ENCODE measurements at regions not wholly inside any gene's neighbourhood (a gene's known extent, or its start where the extent isn't known, plus 50 kb on each side); places are given as distances from the start of the nearest gene placed in this dataset.

DNA sequence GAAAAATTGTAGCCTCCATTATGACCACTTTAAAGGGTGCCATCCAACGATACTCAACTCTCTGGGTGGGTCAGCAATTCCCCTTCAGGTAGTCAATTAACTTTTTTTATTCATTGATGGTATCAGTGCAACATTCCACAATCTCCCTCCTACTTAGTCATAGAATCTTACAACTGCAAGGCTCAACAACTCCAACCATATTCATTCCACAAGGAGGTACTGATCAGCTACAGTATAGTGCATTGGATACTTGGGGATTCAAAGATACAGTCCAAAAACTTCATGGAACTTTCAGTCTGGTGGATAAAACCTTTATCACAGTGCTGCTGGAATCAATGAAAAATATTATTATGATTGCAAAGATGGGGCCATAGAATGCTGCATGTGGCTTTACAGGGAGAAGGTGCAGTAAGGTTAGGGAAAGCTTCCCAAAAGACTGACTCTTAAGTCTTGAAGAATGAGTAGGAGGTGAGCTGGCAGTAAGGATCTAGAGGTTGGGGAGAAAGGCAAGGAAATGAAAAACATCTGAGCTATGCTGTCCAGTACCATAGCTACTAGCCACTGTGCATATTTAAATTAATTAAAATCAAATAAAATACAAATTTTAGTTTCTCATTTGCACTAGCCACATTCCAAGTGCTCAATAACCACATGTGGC, 314.7 kb upstream of the PRDM1 start (continued):
- TF ChIP-seq USF2 (IDR thresholded peaks at IDR 0.05) (no peak), KDM5A (IDR thresholded peaks at IDR 0.05) (no peak)

DNA sequence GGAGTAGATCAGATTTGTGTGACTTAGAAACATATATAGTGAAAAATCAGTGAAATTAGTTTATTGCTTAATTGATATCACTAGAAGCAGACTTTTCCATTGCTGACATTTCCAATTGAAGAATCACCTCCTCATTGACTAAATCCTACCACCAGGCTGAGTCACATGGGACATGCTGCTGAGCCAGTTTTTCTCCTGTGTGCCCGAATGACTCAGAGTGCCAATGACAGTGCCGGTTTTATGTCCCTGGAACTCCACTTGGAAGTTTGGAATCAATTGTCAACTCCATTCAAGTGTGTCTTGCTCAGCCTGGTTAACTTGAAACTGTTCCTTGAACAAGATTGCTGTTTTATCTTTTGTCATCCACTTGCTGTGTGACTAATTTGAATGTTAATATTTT, 316.1 kb upstream of the PRDM1 start:
- ATAC-seq: no peak
- Histone ChIP-seq H3K4me1 (no peaks in the 10 kb centered on the region), H3K4me3 (no peak overlapping the region), H3K4me2 (no peak overlapping the region), H3K27ac (no peak overlapping the region), H3K9me3 (no peaks in the 10 kb centered on the region; the same call in 2 of the 3 replicates)
- TF ChIP-seq HEYL (CRISPR knock-in tag; IDR thresholded peaks at IDR 0.05): no peak
- TF ChIP-seq HOXA7 (CRISPR knock-in tag; IDR thresholded peaks at IDR 0.05): no peak
- no peak for TF ChIP-seq FOSB (CRISPR knock-in tag; IDR thresholded peaks at IDR 0.05)
- no peak for TF ChIP-seq SMC3 (IDR thresholded peaks at IDR 0.05)
- no peak for TF ChIP-seq NPAS2 (CRISPR knock-in tag; IDR thresholded peaks at IDR 0.05; ENCODE audit: borderline replicate concordance)
- no peak for TF ChIP-seq KDM5A (IDR thresholded peaks at IDR 0.05)
- TF ChIP-seq RAD21 (conservative IDR thresholded peaks at IDR 0.05 in 1 of 2, IDR thresholded peaks at IDR 0.05 in 1 of 2): no peak
- TF ChIP-seq MAZ (IDR thresholded peaks at IDR 0.05; ENCODE audit: borderline replicate concordance, low read depth, low read length): no peak
- no peak for TF ChIP-seq JUNB (IDR thresholded peaks at IDR 0.05)
- no peak for TF ChIP-seq RNF2 (IDR thresholded peaks at IDR 0.05; ENCODE audit: borderline replicate concordance, low read depth)
- TF ChIP-seq CHD4 (IDR thresholded peaks at IDR 0.05; ENCODE audit: borderline replicate concordance): no peak
- no peak for TF ChIP-seq CBX2 (IDR thresholded peaks at IDR 0.05; ENCODE audit: borderline replicate concordance, low read depth)
- TF ChIP-seq, protein P1, sequence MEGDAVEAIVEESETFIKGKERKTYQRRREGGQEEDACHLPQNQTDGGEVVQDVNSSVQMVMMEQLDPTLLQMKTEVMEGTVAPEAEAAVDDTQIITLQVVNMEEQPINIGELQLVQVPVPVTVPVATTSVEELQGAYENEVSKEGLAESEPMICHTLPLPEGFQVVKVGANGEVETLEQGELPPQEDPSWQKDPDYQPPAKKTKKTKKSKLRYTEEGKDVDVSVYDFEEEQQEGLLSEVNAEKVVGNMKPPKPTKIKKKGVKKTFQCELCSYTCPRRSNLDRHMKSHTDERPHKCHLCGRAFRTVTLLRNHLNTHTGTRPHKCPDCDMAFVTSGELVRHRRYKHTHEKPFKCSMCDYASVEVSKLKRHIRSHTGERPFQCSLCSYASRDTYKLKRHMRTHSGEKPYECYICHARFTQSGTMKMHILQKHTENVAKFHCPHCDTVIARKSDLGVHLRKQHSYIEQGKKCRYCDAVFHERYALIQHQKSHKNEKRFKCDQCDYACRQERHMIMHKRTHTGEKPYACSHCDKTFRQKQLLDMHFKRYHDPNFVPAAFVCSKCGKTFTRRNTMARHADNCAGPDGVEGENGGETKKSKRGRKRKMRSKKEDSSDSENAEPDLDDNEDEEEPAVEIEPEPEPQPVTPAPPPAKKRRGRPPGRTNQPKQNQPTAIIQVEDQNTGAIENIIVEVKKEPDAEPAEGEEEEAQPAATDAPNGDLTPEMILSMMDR (IDR thresholded peaks at IDR 0.05): no peak
- TF ChIP-seq CHD2 (IDR thresholded peaks at IDR 0.05; ENCODE audit: low read length, partially characterized antibody): no peak
- no peak for TF ChIP-seq USF2 (IDR thresholded peaks at IDR 0.05)
- no peak for TF ChIP-seq HOXB5 (CRISPR knock-in tag; IDR thresholded peaks at IDR 0.05)
- no peak for TF ChIP-seq CEBPB (IDR thresholded peaks at IDR 0.05)
- TF ChIP-seq RCOR1 (IDR thresholded peaks at IDR 0.05; ENCODE audit: low read depth, low read length): no peak
- TF ChIP-seq, protein P2, sequence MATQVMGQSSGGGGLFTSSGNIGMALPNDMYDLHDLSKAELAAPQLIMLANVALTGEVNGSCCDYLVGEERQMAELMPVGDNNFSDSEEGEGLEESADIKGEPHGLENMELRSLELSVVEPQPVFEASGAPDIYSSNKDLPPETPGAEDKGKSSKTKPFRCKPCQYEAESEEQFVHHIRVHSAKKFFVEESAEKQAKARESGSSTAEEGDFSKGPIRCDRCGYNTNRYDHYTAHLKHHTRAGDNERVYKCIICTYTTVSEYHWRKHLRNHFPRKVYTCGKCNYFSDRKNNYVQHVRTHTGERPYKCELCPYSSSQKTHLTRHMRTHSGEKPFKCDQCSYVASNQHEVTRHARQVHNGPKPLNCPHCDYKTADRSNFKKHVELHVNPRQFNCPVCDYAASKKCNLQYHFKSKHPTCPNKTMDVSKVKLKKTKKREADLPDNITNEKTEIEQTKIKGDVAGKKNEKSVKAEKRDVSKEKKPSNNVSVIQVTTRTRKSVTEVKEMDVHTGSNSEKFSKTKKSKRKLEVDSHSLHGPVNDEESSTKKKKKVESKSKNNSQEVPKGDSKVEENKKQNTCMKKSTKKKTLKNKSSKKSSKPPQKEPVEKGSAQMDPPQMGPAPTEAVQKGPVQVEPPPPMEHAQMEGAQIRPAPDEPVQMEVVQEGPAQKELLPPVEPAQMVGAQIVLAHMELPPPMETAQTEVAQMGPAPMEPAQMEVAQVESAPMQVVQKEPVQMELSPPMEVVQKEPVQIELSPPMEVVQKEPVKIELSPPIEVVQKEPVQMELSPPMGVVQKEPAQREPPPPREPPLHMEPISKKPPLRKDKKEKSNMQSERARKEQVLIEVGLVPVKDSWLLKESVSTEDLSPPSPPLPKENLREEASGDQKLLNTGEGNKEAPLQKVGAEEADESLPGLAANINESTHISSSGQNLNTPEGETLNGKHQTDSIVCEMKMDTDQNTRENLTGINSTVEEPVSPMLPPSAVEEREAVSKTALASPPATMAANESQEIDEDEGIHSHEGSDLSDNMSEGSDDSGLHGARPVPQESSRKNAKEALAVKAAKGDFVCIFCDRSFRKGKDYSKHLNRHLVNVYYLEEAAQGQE (IDR thresholded peaks at IDR 0.05): no peak
- no peak for FAIRE-seq
- DNase-seq (ENCODE audit: low read depth in 1 of 2, low spot score in 1 of 2): no peak
- ChIA-PET CTCF (no interaction called here), POLR2A (no interaction called here)
- 49% methylated on average over 2 of the region's 2 CpGs for WGBS (ENCODE audit: missing lambda C conversion rate)
